ENCODE measurements at regions not wholly inside any gene's neighbourhood (a gene's known extent, or its start where the extent isn't known, plus 50 kb on each side); places are given as distances from the start of the nearest gene placed in this dataset.

DNA sequence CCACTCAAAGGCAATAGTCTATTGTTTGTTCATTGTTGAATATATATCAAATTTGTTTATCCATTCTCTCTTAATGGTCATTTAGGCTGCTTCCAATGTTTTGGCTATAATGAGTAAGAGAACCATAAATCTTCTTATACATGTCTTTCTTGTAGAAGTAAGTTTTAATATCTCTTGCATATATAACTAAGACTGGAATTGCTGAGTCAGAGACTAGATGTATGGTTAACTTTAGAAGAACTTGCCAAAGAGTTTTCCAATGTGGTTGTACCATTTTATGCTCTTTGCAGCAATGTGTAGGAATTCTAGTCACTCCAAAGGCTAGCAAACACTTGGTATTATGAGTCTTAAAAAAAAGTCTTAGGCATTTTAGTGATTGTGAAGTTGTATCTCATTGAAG lies 610.0 kb upstream of the GCFC2 start:
- DNase-seq (ENCODE audit: low read depth in 2 of 2), result no peak

DNA sequence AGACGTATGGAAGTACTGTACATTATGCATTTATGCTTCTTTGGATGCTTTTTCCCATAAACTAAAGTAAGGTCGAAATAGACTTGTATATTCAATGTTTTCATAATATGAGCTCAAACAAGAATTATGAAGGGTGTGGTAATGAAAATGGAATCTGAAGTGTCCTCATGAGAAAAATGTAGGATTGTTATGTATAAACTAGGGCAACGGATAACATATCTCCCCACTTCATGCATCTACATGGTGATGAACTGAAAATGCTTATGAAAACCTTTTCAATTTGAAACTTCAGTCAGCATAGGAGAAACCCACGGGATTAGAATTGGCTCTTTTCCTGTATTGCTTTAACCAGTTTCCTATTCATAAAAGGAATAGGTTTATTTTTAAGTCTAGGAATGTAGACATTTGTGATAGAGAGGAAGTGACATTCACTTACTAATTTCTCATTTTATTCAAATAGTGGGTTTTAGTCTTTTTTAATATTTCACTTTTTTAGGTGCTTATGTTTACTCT lies 608.2 kb upstream of the GCFC2 start:
- no peak for DNase-seq (ENCODE audit: low read depth in 2 of 2)

DNA sequence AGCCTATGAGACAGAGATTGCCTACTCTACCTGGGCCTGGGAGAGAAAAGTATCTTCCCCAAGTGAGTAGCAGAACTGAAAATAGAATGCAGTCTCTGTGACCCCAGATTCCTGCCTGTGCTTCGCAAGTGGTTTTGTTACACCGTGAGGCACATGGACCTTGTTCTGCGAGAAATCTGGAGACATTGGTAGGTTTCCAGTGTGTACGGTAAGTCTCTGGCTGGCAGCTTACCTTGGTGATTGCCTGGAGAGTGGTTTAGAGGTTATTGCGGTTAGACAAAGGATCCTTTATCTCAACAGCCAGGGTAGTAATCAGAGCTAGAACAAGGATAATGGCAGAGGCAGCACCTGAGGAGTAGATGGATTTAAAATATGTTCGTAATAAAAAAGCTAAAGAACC lies 606.0 kb upstream of the GCFC2 start:
- no peak for DNase-seq (ENCODE audit: low read depth in 2 of 2)

DNA sequence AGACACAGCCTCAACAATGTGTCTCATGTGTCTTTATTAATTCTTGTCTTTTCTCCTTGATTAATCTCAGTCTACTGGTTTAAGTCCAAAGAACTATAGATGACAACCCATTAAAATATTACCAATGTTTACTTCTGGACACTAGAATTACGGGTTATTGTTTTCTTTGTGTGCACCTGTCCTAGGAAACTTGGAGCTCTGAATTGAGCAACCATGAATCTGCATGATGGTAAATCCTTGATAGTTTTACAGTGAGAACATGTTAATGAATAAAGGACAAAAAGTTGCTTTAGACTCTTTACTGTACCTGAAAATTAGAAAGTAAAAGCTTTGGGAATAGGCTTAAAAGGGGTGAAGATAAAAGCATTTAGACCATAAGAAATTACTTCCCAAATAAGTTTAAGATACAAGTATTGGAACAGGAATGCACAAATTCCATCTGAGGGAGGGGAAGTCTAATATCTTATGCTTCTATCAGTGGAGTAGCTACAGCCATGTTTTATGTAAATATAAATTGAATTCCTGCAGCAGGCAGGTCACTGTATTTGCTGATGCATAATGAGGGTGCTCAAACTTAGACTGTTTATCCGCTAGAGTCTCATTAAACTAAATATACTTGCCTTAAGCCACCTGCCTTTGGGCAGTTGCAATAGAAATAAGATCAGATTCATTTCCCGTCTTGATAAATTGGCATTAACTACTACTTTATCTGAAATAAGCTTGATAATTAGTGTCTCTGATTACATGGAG lies 603.7 kb upstream of the GCFC2 start:
- no peak for DNase-seq (ENCODE audit: low read depth in 2 of 2)

DNA sequence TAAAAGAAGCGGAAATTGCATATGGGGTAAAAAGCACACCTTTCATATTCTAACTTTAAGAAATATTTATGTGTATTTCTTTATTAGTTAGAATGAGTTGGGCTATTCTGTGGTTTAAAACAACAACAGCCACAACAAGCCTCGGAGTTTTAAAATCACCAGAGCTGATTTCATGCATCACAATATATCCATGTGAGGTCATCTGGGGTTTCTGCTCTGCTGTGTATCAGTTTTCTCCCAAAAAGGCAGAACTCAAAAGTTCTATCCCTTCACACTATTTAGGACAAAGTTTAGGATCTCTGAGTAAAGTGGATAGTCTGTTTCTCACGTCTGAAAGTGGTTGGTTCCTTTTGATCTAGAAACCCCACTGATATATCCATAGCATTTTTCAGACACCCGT lies 601.5 kb upstream of the GCFC2 start:
- no peak for DNase-seq (ENCODE audit: low read depth in 2 of 2)

DNA sequence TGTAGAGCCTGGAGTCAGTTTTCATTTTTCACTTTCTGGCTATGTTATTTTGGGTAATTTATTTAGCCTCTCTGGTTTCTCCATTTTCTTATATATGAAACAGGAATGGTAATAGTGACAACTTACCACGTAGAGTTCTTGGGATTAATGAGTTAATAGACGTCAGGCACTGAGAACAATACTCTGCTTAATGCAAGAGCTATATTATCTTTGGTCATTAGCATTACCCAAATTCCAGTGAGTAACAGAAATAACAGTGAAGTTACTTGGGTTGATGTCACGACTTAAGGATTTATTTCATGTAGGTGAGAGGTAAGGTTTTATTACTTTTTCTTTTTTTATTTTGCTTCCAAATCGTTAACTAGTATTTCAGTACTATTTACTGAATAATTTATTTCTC lies 601.0 kb upstream of the GCFC2 start:
- no peak for DNase-seq (ENCODE audit: low read depth in 2 of 2)

DNA sequence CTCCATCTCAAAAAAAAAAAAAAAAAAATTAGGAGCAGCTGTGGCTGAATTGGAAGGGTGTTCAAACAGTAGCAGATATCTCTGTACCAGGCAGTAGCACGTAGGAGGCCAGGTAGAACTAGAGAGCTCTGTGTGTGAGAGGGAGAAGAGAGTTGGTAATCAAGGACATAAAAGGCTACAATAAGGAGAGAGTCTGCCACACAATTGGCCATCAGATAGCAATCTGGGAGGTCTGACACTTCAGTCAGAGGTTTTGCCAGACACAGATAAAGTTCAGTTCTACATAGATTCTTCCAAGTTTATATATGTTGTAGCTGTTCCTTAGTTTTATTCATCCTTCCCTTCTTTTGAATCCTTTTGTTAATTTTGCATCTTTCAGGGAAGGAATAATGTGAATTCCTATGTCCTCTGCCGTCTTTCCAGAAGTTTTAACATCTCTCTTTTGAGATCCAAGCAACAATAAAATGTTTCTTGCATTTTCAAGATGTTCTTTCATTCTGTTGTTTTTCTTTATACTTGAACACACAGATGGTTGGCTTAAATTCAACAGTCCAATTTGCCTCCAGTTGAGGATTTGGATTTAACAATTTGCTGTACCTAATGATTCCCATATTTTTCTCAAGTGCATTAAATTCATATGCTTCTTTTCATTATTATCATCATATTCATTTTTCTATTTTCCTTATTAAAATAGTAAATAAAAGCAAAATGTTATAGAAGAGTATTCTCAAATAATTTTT lies 600.3 kb upstream of the GCFC2 start:
- DNase-seq (ENCODE audit: low read depth in 2 of 2), result no peak

DNA sequence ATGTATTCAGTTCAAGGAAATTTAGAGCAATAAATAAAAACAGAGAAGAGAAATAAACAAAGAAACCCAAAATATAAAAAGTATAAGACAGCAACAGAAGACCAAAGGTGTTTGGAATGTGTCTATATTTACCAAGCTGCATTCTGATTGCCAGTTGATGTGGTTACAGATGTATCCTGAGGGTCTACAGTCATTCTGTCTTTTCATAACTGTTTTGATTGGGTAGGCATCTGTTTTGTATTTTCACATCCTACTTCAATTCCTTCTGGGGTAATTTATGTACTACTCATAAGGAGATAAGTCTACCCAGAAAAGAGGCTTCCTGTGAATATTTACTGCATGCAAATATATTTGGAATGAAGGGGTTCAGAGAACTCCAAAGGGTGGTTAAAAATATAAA lies 596.8 kb upstream of the GCFC2 start:
- DNase-seq (ENCODE audit: low read depth in 2 of 2), result no peak

DNA sequence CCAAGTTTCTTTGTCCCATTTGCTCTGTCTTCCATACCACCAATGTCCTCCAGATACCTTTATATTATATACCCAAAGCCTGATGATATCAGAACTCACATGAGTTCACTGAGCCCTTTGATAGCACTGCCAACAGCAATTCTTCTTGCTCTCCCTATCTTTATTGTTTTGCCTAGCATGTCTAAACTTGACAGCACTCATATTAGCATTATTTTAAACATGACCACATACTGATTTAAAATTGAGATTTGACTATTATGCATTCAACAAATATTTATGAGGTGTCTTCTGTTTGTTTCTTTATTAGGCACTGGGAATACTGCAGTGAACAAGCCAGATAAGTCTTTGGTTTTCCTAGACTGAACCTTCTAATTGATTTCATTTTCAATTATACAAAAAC lies 587.3 kb upstream of the GCFC2 start:
- DNase-seq (ENCODE audit: low read depth in 2 of 2), result no peak

DNA sequence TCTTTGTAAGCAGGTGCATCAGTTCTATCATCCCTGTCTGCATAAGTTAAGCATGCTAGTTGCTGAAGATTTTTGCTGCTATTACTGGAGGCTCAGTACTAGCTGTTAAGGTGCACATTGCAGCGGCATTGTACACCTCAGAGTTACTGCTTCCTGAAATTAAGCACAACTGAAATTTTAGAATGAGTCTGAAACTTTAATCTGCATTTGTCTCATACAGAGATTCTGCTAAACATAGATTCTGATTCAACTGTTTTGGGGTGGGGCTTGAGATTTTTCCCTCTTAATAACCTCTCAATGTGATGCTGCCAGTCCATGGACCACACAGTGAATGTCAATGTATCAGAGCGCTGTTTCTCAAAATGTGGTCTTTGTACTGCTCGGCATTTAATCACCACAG lies 585.7 kb upstream of the GCFC2 start:
- DNase-seq (ENCODE audit: low read depth in 2 of 2), result no peak

DNA sequence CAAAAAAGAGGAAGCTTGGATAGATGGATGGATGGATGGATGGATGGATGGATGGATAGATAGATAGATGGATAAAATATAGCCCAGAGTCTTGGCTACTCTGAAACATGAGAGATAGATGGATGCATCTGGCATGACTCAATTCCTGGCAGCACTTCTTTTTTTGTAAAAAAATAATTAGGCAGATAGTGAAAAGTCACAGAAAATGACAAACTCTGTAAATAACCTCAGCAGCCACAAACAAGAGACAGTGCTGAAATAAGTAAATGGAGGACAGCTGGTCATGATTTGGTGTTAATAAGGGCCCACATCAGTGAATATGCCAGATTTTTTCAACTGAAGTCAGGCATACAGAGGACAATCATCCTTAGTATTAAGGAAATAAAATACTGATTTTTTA lies 585.0 kb upstream of the GCFC2 start:
- DNase-seq (ENCODE audit: low read depth in 2 of 2), result no peak

DNA sequence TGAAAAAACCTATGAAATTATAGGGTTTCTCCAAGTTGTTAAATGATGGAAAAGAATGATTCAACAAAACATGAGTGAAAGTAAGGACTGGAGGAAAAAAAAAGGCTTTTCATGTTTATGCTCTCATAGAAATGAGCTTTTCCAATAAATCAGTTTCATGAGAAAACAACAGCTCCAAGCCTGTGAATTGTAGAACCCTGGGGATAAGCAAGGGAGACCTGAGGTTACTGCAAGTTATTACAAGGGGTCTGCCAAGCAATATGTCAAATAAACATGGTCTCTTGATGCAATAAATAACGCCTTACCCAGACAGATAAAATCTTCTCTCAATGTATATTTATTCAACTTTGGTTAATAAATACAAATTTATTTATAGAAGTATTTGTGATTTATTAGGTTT lies 577.9 kb upstream of the GCFC2 start:
- no peak for DNase-seq (ENCODE audit: low read depth in 2 of 2)

DNA sequence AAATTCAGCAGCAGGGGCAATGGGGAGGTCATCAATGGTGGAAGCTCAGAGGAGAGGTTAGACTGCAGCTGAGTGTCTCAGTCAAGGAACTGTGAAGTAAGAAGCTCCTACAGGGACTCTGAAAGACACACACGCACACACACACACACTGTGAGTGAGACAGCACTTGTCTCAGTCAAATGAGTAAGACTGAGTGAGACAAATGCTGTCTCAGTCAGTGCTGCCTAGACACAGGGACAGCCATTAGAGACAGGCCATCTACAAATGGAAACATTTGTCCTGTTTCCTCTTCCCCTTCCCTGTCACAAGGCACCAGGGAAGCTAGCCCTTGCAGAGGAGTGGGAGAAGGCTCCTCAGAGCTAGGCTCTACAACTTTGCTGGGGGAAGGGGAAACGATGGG lies 577.4 kb upstream of the GCFC2 start:
- DNase-seq (ENCODE audit: low read depth in 2 of 2), result no peak

DNA sequence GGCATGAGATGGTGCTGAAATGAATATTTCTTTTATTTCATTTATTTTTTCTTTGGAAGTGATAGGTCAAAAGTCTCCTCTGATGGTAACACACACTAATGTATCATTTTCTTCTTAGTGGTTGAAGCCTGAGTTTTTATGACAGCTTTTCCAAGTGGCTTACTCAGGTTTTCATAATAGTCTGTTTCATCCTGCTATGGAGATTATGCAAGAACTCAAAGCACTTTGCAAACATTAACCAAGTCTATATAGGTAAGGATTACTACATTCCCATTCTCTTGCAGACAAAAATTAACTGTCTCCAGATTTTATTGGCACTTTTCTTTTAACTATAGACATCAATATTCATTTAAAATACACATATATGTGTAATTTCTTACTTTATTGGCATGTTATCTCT lies 572.6 kb upstream of the GCFC2 start:
- no peak for DNase-seq (ENCODE audit: low read depth in 2 of 2)

DNA sequence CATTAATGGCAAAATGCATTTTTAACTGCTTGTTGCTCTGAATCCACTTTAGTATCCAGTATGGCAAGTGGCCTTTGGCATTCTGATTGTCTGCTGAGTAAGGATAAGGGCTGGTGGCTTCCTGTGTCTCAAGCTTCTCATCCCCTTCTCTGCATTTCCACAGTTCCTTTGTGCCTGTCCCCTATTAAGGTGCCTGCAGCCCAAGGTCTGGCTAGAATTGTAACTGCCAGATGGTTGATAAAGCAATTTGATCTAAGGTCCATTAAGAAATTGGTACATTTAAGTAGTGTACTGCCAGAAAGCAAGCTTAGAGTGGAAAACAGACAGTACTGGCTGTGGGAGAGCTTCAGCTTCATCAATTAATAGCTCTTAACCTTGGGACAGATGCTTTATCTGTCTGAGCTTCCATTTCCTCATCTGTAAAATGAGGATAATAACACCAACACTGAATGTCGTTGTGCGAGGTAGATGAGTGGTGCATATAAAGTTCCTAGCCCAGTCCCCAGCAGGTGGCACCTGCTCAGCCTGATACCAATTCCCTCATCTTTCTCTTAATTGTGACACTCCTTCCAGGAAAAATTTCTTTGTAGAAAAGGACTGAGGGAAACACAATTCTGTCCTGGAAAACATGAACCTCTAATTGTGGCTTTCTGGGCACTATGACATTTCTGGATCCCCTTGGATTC lies 570.6 kb upstream of the GCFC2 start:
- no peak for DNase-seq (ENCODE audit: low read depth in 2 of 2)

DNA sequence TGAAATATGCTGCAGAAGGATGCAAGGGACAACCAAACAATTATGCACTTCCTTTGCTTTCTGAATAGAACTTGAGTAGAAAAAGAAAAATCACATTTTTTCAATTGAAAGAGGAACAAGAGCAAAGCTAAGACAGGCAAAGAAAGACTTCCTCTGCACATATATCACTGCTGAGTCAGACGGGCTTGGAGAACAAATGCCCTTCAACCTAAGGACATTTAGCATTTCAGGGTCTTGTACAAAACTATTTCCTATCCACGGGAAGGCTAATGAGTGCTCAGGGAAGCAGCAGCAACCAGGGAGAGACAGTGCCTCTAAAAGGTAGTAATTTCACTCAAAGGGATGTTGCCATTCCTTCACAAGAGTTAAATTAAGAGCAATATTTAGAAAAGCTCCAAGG lies 570.0 kb upstream of the GCFC2 start:
- no peak for DNase-seq (ENCODE audit: low read depth in 2 of 2)

DNA sequence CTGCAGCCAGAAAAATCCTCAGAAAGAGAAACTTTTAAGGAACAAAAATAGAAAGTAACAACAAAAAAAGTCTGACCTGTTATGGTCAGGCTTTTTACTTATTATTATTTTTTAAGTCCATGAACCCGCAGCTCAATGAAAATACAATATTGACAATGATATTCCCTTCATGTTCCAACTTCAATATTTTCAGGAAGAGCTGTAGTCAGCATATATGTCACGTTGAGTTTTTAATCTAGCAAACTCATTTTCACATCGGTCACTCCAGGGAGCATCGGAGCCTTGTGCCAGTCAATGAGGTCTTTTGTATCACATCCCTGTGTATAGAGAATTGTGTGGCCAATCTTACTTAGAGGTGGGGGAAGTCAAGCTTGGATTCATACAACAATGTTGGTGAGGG lies 568.4 kb upstream of the GCFC2 start:
- DNase-seq (ENCODE audit: low read depth in 2 of 2), result no peak

DNA sequence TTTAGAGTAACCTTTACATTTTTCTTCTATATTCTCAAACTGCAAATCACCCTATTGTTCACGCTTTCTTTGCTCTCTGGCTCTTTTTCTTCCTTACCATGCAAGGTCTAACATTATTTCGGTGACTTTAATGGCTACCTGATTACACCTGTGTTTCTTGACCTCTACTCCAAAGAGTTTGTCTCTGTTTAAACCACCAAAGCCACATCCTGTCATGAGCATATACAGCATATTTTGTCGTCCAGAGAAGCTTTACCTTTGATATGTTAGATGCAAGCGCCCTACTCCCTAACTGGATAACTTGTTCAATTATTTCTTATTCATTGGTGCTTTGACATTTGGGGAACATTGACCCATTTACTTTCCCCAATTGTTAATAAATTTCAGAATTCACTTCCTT lies 565.1 kb upstream of the GCFC2 start:
- no peak for DNase-seq (ENCODE audit: low read depth in 2 of 2)

DNA sequence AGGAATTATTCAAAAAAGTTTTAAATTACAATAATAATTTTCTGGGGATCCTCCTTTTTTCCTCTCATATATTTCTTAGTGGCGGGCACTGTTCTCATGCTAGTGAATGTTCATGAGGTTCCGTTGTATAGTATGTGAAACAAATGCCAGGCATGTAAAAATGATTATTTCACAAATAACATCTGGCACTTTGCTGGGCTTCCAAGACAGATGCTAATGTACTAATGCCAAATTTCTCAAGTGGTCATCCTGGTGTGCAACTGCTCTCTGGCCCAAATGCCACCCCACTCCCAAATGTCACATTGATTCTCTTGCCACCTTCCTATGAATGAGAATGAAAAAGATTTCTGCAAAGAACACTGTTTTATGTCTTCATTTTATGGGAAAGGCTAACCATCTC lies 564.0 kb upstream of the GCFC2 start:
- no peak for DNase-seq (ENCODE audit: low read depth in 2 of 2)

DNA sequence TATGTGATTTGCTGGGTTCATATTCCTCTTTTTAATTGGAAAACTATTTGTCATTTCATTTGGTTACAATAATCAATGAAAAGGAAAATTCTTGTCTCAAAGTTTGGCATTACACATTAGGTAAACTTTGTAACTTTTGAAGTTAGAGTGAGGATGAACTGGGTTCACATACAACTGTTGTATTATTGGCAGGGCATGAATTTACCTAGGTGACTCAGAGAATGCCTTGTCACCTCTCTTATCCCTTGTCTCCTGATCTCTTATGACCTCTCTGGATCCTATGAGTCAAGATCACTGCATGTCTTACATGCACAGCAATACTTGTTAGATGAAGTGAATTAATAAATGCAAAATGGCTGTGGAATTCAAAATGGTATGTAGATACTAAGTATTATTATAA lies 563.4 kb upstream of the GCFC2 start:
- DNase-seq (ENCODE audit: low read depth in 2 of 2), result no peak

DNA sequence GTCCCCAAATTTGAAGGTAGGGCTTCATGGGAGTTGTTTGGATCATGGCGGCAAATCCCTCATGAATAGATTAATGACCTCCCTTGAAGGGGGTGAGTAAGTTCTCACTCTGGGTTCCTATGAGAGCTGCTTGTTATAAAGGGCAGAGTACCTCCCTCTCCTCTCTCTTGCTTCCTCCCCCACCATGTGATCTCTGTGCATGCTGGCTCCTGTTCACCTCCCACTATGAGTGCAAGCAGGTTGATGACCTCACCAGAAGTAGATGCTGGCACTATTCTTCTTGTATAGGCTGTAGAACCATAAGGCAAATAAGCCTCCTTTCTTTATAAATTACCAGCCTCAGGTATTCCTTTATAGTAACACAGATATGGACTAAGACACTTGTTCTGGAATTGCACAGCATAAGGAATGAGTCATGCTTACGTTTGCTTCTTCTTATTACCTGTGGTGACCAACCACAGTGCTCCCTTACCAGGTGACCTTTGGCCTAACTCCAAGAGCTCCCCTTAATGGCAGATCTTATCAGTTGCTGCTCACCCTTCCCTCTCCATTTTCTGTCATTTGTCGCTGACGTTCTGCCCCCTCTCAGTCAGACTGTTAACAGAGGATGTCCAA lies 559.5 kb upstream of the GCFC2 start:
- DNase-seq (ENCODE audit: low read depth in 2 of 2), result no peak

DNA sequence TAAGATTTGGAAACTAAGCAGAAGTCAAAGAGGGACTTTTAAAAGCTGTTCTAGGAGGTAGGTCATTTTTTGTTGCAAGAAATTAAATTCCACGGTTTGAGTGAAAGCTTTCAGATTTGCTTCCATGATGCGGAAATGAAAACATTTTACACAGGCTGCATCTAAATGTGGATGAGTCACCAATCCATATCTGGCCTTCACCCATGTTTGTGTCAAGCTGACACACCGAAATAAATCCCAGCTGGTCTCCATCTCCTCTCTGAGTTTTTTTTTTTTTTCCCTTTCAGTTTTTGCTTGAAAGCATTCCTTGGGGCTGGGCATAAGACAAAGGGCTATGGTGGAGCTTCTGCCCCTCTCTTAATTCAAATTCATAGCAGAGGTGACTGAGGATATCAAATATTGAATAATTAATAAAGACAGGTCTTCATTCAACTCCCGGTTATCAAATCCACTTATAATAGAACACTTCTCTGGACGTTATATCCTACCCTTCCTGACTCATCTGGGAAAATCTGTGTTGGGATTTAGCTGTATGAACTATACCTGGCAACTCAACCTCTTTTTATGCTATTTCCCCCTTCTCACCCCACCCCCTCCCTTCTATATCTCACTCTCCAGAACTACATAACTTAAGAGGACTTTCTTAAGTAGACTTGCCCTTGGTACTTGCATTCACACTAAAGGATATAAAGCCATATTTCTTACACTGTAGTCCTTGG lies 558.3 kb upstream of the GCFC2 start:
- DNase-seq (ENCODE audit: low read depth in 2 of 2), result peak; percentile 8
